AG04449 (cell line): ENCODE measurements at regions not wholly inside any gene's neighbourhood (a gene's known extent, or its start where the extent isn't known, plus 50 kb on each side); places are given as distances from the start of the nearest gene placed in this dataset.

Experiments used
- CTCF ChIA-PET: fragments of 350-600 bp; formaldehyde crosslinking; extraction: SDS; loops from one replicate; lab custom pipeline; 2021; ENCODE audit warnings: antibody characterized with exemption; lab: Yijun Ruan, JAX
- POLR2A ChIA-PET: fragments of 400-600, 350-600 bp; formaldehyde crosslinking; extraction: SDS; loops from one replicate; lab custom pipeline; 2020; ENCODE audit warnings: antibody characterized with exemption, inconsistent platforms; lab: Yijun Ruan, JAX
- DNase-seq: peaks from one replicate; pipeline ENCODE4 v3.0.0-alpha.2; 2010; ENCODE audit warnings: low read depth, low spot score
- H3K4me3 ChIP-seq: 2 replicates; pipeline ENCODE4 v1.5.1; 2011; ENCODE audit warnings: low read depth, mild to moderate bottlenecking, control low read depth, low read length
- TF ChIP-seq, protein P1 (sequence below): IDR thresholded peaks from one replicate; pipeline ENCODE4 v1.5.1; 2011; ENCODE audit warnings: mild to moderate bottlenecking, moderate library complexity, low read length, control low read depth, inconsistent platforms; ENCODE audit not compliant: insufficient read depth; ENCODE audit errors: missing control alignments

DNA sequence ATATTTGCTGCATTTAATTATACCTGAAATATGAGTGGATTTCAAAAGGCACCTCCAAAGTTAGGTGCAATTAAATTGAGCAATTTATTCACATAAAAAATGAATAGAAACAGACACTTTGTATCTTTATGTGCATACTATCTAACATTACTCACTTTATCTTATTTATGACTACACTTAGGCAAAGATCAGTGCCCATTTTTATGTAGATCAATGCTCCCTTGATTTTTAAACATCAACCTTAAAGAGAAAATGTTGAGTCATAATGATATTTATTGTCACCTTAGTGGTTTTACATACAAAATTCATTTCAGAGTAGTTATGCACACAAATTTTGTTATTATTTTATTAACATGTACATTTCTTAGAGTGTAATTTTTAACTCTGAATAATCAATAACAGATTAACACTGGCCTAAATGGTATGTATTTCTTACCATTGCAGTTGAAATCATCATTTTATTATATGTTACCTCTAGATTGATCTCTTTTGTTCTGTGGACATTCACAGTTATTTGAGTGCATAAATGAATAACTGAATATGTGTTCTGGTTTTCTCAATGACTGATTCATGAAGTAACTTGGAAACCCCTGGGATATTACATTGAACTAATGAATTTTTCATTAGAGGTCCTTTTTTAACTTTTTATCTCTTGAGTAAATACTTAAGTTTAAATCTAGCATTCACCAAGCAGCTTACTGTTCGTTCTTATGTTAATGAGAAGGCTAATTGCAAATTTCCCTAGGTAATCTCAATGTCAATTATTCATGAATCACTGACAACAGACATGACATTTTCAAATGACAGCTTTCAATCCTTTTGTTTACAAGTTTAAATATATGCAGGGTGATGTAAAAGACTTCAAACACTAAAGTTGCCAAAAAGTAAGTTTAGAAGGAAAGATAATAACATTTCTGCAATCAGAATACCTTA lies 1182.0 kb upstream of the PABPC4L start:
- ChIA-PET CTCF (no interaction called here), POLR2A (no interaction called here)

DNA sequence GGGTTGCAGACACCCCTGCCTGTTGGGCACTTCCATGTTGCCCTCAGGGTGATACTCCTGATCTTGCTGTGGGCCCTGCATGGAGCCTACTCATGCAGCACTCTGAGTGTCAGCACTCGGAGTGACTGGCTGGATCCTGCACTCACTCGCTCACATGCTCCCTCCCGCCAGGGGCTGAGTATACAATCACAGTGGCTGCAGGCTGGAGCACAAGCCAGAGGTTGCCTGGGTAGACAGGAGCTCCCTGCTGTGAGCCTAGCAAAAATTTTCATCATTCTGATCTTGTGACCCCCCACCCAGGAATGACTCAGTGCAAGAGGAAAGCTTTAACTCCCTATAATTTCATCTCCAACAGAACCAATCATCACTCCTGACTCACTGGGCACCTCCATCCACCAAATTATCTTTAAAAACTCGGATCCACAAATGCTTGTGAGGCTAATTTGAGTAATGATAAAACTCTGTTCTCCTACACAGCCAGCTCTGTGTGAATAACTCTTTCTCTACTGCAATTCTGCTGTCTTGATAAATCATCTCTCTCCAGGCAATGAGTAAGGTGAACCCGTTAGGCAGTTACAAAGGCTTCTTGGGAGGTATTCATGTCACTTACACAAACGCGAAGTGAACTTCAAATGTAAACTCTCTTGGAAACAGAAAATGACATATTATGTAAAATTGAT lies 1180.8 kb upstream of the PABPC4L start:
- no peak for DNase-seq
- ChIA-PET CTCF (no interaction called here), POLR2A (no interaction called here)
- no peak overlapping the region for H3K4me3 ChIP-seq
- TF ChIP-seq, protein P1, sequence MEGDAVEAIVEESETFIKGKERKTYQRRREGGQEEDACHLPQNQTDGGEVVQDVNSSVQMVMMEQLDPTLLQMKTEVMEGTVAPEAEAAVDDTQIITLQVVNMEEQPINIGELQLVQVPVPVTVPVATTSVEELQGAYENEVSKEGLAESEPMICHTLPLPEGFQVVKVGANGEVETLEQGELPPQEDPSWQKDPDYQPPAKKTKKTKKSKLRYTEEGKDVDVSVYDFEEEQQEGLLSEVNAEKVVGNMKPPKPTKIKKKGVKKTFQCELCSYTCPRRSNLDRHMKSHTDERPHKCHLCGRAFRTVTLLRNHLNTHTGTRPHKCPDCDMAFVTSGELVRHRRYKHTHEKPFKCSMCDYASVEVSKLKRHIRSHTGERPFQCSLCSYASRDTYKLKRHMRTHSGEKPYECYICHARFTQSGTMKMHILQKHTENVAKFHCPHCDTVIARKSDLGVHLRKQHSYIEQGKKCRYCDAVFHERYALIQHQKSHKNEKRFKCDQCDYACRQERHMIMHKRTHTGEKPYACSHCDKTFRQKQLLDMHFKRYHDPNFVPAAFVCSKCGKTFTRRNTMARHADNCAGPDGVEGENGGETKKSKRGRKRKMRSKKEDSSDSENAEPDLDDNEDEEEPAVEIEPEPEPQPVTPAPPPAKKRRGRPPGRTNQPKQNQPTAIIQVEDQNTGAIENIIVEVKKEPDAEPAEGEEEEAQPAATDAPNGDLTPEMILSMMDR = no peak

More for the DNA sequence above, 1182.0 kb upstream of the PABPC4L start:
- TF ChIP-seq, protein P1 = no peak
- H3K4me3 ChIP-seq = no peak overlapping the region
- no peak for DNase-seq

DNA sequence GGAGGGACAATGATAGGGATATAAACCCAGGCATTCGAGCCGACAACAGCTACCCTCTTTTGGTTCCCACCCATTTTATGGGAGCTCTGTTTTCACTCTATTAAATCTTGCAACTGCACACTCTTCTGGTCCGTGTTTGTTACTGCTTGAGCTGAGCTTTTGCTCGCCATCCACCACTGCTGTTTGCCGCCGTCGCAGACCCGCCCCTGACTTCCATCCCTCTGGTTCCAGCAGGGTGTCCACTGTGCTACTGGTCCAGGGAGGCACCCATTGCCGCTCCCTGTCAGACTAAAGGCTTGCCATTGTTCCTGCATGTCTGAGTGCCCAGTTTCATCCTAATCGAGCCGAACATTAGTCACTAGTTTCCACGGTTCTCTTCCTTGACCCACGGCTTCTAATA lies 1170.5 kb upstream of the PABPC4L start:
- ChIA-PET CTCF (no interaction called here), POLR2A (no interaction called here)
- no peak for DNase-seq
- TF ChIP-seq, protein P1 = no peak
- H3K4me3 ChIP-seq = no peak overlapping the region

DNA sequence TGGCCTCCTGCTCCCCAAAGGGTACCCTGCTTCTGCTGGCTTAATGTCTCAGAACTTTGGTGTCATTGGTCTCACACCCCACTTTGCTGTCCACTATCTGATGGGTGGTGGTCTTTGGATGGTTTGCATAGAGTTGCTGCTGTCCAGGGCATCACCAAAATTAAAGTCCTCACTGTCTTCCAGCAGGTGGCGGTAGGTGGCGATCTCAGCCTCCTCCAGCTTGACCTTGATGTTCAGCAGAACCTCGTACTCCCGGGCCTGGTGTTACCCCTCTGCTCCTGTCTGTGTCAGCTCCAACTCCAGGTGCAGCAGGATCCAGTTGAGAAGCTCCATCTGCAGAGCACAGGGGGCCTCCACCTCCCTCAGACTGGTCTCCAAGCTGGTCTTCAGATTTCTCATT lies 1169.5 kb upstream of the PABPC4L start:
- DNase-seq = no peak
- ChIA-PET POLR2A (no interaction called here), CTCF (no interaction called here)
- H3K4me3 ChIP-seq = no peak overlapping the region
- TF ChIP-seq, protein P1 = no peak

DNA sequence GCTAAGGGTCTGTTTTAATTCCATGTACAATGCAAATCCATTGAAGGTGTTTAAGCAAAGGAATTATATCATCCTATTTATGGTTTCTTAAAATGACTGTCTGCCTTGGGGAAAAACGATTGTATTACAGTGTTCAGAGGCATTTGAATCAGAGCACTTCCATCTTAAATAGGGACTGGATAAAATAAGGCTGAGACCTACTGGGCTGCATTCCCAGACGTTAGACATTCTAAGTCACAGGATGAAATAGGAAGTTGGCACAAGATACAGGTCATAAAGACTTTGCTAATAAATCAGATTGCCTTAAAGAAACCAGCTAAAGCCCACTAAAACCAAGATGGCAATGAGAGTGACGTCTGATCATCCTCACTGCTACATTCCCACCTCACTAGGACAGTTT lies 1167.2 kb upstream of the PABPC4L start:
- no peak overlapping the region for H3K4me3 ChIP-seq
- ChIA-PET POLR2A (no interaction called here), CTCF (no interaction called here)
- TF ChIP-seq, protein P1 = no peak
- no peak for DNase-seq

DNA sequence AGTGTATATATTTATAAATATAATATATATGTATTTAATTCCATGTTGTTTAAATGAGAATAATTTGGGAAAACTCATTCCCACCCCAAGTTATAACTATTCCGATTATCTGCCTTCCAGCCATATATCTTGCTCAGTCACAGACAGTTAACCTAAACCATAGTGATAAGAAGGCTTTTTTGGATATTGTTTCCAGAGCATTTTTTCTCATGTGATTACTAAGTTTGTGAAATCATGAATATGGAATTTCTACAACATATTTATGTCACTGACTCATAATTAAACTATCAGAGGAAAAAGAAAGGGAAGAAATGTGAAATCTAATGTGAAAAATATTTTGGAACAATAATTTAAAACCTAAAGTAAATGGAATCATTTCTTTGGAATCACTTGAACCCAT lies 1163.5 kb upstream of the PABPC4L start:
- no peak for DNase-seq

More for the DNA sequence above, 1163.5 kb upstream of the PABPC4L start:
- CTCF ChIA-PET = no interaction called here
- POLR2A ChIA-PET = no interaction called here
- H3K4me3 ChIP-seq = no peak overlapping the region
- TF ChIP-seq, protein P1 = no peak
